SK-N-SH treated with all-trans-retinoic acid at 6 μM for 48 hours (cell line): ENCODE measurements at regions not wholly inside any gene's neighbourhood (a gene's known extent, or its start where the extent isn't known, plus 50 kb on each side); places are given as distances from the start of the nearest gene placed in this dataset.

Experiments
- ARNTL ChIP-seq: fragments of 450-650 bp; formaldehyde crosslinking; IDR thresholded peaks from 2 replicates; pipeline ENCODE4 v1.5.0; 2020; ENCODE audit warnings: low read depth, mild to moderate bottlenecking, moderate library complexity, borderline replicate concordance
- ISL1 ChIP-seq: fragments of 250-450 bp; sonication (Bioruptor Pico); IDR thresholded peaks from 2 replicates; pipeline ENCODE4 v2.1.2; 2022; ENCODE audit warnings: mild to moderate bottlenecking, moderate library complexity
- TOX ChIP-seq: fragments of 250-450 bp; sonication (Bioruptor Pico); IDR thresholded peaks from 2 replicates; pipeline ENCODE4 v1.8.0; 2021; ENCODE audit warnings: mild to moderate bottlenecking, moderate library complexity, borderline replicate concordance
- ZFP3 ChIP-seq: fragments of 250-450 bp; sonication (Bioruptor Pico); IDR thresholded peaks from 2 replicates; pipeline ENCODE4 v1.5.0; 2020; ENCODE audit warnings: mild to moderate bottlenecking, moderate library complexity
- TF ChIP-seq, protein P1 (sequence below): fragments of 250-450 bp; sonication (Bioruptor Pico); IDR thresholded peaks from 2 replicates; pipeline ENCODE4 v1.5.1; 2020; ENCODE audit warnings: low read depth, mild to moderate bottlenecking, moderate library complexity

DNA sequence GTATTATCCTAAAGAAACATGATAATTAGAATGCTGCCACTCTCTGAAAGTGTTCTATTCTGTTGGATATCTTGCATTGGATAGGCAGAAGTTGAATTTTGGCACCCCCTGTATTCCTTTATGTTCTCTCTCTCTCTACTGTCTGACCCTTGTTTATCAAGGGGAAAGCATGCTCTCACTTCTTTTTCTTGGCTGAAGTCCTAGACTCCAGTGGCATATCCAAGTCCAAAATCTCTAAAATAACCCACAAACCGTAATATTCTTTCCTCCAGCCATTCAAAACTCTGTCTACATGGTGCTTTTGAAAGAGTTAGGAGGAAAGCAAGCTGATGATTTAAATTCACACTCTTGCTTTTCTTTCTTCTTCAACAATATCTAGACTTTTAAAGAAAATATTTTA is 669.7 kb downstream of the TDRD15 start:
- TF ChIP-seq, protein P1, sequence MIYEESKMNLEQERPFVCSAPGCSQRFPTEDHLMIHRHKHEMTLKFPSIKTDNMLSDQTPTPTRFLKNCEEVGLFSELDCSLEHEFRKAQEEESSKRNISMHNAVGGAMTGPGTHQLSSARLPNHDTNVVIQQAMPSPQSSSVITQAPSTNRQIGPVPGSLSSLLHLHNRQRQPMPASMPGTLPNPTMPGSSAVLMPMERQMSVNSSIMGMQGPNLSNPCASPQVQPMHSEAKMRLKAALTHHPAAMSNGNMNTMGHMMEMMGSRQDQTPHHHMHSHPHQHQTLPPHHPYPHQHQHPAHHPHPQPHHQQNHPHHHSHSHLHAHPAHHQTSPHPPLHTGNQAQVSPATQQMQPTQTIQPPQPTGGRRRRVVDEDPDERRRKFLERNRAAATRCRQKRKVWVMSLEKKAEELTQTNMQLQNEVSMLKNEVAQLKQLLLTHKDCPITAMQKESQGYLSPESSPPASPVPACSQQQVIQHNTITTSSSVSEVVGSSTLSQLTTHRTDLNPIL, result no peak
- no peak for TF ChIP-seq ZFP3 (CRISPR knock-in tag)
- no peak for TF ChIP-seq ARNTL
- no peak for TF ChIP-seq ISL1
- TF ChIP-seq TOX (CRISPR knock-in tag), result no peak
